Adrenal gland (tissue), 5 donors: ENCODE measurements at regions not wholly inside any gene's neighbourhood (a gene's known extent, or its start where the extent isn't known, plus 50 kb on each side); places are given as distances from the start of the nearest gene placed in this dataset.

Experiments used
- CTCF ChIP-seq, 6 experiments: fragments of 450-650 bp in 4 of 6; fragments of 200-600 bp in 2 of 6; sonication (generic) in 1 of 6; IDR thresholded peaks; 1 replicate in 5 of 6; 2 replicates in 1 of 6; pipeline versions ENCODE4 v1.5.1 to v1.8.0; 2016 to 2021; ENCODE audit warnings: antibody characterized with exemption in 6 of 6, mild to moderate bottlenecking in 2 of 6, moderate library complexity in 1 of 6
- POLR2A ChIP-seq, 2 donors: fragments of 450-650 bp; IDR thresholded peaks; one replicate each; pipeline ENCODE4 v1.6.1; 2017; ENCODE audit warnings: antibody characterized with exemption in 2 of 2, mild to moderate bottlenecking in 2 of 2, moderate library complexity in 1 of 2
- donor health status: DM: no; HTN: no; CAD: no.

- TF ChIP-seq CTCF (IDR thresholded peaks at IDR 0.05) (no peak), POLR2A (IDR thresholded peaks at IDR 0.05) (no peak)
These were observed 166.8 kb upstream of the PFKP start for GRCh38 chr10:2900530-2900929.
